ENCODE measurements at regions not wholly inside any gene's neighbourhood (a gene's known extent, or its start where the extent isn't known, plus 50 kb on each side); places are given as distances from the start of the nearest gene placed in this dataset.

DNA sequence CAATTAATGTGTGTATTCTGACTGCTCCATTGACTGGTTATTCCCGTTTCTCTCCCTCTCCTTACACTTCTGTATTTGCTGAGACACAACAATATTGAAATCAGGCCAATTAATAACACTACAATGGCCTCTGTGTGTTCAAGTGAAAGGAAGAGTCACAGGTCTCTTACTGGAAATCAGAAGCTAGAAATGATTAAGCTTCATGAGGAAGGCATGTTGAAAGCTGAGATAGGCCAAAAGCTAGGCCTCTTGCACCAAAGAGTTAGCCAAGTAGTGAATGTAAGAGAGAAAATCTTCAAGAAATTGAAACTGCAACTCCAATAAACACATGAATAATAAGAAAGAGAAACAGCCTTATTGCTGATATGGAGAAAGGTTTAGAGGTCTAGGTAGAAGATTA, 489.5 kb upstream of the CITED2 start:
- Histone ChIP-seq H3K36me3 (no peaks in the 10 kb centered on the region), H3K4me3 (no peak overlapping the region), H3K27me3 (ENCODE audit: low read depth) (no peaks in the 10 kb centered on the region), H3K27ac (no peak overlapping the region), H3K9me3 (no peaks in the 10 kb centered on the region), H3K4me1 (no peaks in the 10 kb centered on the region)
- DNase-seq (no peak), ATAC-seq (no peak)
- TF ChIP-seq, protein P1, sequence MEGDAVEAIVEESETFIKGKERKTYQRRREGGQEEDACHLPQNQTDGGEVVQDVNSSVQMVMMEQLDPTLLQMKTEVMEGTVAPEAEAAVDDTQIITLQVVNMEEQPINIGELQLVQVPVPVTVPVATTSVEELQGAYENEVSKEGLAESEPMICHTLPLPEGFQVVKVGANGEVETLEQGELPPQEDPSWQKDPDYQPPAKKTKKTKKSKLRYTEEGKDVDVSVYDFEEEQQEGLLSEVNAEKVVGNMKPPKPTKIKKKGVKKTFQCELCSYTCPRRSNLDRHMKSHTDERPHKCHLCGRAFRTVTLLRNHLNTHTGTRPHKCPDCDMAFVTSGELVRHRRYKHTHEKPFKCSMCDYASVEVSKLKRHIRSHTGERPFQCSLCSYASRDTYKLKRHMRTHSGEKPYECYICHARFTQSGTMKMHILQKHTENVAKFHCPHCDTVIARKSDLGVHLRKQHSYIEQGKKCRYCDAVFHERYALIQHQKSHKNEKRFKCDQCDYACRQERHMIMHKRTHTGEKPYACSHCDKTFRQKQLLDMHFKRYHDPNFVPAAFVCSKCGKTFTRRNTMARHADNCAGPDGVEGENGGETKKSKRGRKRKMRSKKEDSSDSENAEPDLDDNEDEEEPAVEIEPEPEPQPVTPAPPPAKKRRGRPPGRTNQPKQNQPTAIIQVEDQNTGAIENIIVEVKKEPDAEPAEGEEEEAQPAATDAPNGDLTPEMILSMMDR (IDR thresholded peaks at IDR 0.05), result no peak
- intact Hi-C loops (cut with DNase I), result no loop called here

GRCh38 chr6:139863346-139863745, 488.9 kb upstream of the CITED2 start:
- DNase-seq (no peak), ATAC-seq (no peak)
- H3K27me3 ChIP-seq (ENCODE audit: low read depth), result no peaks in the 10 kb centered on the region
- no peak overlapping the region for H3K4me3 ChIP-seq
- intact Hi-C loops (cut with DNase I), result no loop called here
- H3K9me3 ChIP-seq, result no peaks in the 10 kb centered on the region
- no peak overlapping the region for H3K27ac ChIP-seq
- H3K4me1 ChIP-seq, result no peaks in the 10 kb centered on the region
- TF ChIP-seq, protein P1 (IDR thresholded peaks at IDR 0.05), result no peak
- no peaks in the 10 kb centered on the region for H3K36me3 ChIP-seq

- TF ChIP-seq, protein P1 (IDR thresholded peaks at IDR 0.05), result no peak
- ATAC-seq, result no peak
- H3K4me1 ChIP-seq, result no peaks in the 10 kb centered on the region
- H3K4me3 ChIP-seq, result no peak overlapping the region
- intact Hi-C loops (cut with DNase I), result no loop called here
- DNase-seq, result no peak
- no peak overlapping the region for H3K27ac ChIP-seq
- H3K27me3 ChIP-seq (ENCODE audit: low read depth), result no peaks in the 10 kb centered on the region
- H3K36me3 ChIP-seq, result no peaks in the 10 kb centered on the region
- no peaks in the 10 kb centered on the region for H3K9me3 ChIP-seq
Measured at GRCh38 chr6:139862311-139862710, 487.9 kb upstream of the CITED2 start.

- H3K36me3 ChIP-seq, result no peaks in the 10 kb centered on the region
Measured at GRCh38 chr6:139860203-139860602, 485.8 kb upstream of the CITED2 start.

DNA sequence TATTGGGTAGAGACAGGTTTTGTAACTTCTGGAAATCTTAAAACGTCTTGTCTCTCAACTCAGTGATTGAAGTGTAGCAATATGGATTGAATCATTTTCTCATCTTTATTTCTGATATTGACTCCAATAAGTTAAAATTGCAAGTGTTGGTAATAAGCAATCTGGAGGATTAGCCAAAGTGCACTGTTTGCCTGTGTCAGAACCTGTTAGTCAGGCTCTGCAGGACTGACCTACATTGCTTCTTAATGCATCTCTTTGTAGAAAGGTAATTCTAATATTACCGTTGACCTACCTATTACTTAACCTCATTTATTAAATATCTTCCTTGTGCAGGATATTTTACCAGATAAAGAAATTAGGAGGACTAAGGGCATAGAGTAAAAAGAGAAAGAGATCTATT, 484.0 kb upstream of the CITED2 start:
- intact Hi-C loops (cut with DNase I), result no loop called here
- Histone ChIP-seq H3K4me1 (peaks cover 4% of the 10 kb centered on the region), H3K4me3 (no peak overlapping the region), H3K9me3 (no peaks in the 10 kb centered on the region), H3K27me3 (ENCODE audit: low read depth) (no peaks in the 10 kb centered on the region), H3K36me3 (no peaks in the 10 kb centered on the region), H3K27ac (no peak overlapping the region)
- peak in 1 of 2 donors; percentile 42 for ATAC-seq
- TF ChIP-seq, protein P1 (IDR thresholded peaks at IDR 0.05), result no peak
- DNase-seq, result no peak

More at GRCh38 chr6:139860203-139860602, 485.8 kb upstream of the CITED2 start:
- H3K9me3 ChIP-seq, result no peaks in the 10 kb centered on the region
- H3K27ac ChIP-seq, result no peak overlapping the region
- peaks cover 4% of the 10 kb centered on the region for H3K4me1 ChIP-seq
- intact Hi-C loops (cut with DNase I), result no loop called here
- ATAC-seq (no peak), DNase-seq (no peak)
- H3K4me3 ChIP-seq, result no peak overlapping the region
- TF ChIP-seq, protein P1 (IDR thresholded peaks at IDR 0.05), result no peak
- H3K27me3 ChIP-seq (ENCODE audit: low read depth), result no peaks in the 10 kb centered on the region

DNA sequence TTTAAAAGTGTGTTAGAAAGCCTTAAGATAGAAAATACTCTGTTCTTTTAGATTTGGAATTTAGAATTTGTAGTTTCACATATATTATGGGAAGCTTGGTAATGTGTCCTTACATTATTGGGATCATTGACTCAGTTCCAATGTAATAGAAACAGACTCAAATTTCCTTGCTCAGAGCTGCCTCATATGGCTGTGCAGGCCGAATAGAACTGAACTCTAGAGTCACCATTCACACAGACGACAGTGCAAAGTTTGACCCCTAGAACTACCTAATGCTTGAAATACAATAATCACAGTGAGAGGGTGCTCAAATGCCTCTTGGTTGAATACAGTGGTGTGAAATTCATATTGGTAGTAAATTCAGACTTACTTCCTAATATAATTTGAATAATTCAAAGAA, 482.7 kb upstream of the CITED2 start:
- no peak for ATAC-seq
- H3K9me3 ChIP-seq, result no peaks in the 10 kb centered on the region

More for the DNA sequence above, 482.7 kb upstream of the CITED2 start:
- no peaks in the 10 kb centered on the region for H3K27me3 ChIP-seq (ENCODE audit: low read depth)
- peaks cover 4% of the 10 kb centered on the region for H3K4me1 ChIP-seq
- TF ChIP-seq, protein P1 (IDR thresholded peaks at IDR 0.05), result no peak
- H3K4me3 ChIP-seq, result no peak overlapping the region
- no peak overlapping the region for H3K27ac ChIP-seq
- H3K36me3 ChIP-seq, result no peaks in the 10 kb centered on the region
- DNase-seq, result no peak
- intact Hi-C loops (cut with DNase I), result no loop called here

Data from lower lobe of right lung (tissue), 2 donors.